GM18505 (cell line): ENCODE measurements at regions not wholly inside any gene's neighbourhood (a gene's known extent, or its start where the extent isn't known, plus 50 kb on each side); places are given as distances from the start of the nearest gene placed in this dataset.

Source experiments
- ATAC-seq: cut with Tn5 transposase; IDR thresholded peaks from one replicate; pipeline ENCODE4 v1.9.1; 2021; ENCODE audit not compliant: unreplicated experiment
- POLR2A ChIP-seq: IDR thresholded peaks from 4 replicates; pipeline ENCODE4 v1.6.1; 2011; ENCODE audit warnings: borderline replicate concordance; ENCODE audit not compliant: insufficient read depth, insufficient read length; ENCODE audit errors: extremely low read depth

DNA sequence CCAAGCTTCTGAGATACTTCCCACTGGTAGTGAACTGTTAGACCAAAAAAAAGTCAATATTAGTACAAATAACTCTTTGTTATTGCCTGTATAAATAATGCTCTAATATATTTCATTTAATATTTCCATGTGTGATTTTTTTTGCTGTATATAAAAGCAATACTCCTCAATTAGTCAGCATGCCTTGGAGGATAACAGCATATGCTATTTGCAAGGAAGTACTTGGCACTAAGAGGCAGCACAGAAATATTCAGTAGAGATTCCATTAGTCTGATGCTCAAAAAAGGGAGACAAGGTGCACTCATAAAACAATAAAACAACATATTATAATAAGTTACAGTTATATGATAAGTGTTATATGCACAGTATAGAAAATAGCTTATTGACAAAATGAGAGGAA lies 296.6 kb upstream of the MPDZ start:
- no peak for TF ChIP-seq POLR2A
- ATAC-seq: no peak

DNA sequence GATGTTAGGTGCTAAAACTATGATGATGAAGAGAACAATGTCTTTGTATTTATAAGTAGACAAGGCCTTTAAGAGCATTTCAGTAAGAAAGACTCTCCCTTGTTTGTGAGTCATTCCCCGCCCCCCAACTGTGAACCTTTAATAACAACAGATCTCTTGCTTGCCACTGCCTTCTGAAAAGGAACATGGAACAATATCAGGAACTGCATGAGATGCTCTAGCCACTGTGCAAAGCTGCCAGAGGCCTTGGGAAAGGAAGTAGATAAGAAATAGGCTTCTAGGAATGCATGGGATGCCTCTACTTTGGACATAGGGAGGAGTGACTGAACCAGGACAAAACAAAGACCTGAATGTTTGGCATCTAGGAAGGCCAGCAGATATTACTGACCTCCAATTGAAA lies 296.1 kb upstream of the MPDZ start:
- ATAC-seq: no peak
- no peak for TF ChIP-seq POLR2A

DNA sequence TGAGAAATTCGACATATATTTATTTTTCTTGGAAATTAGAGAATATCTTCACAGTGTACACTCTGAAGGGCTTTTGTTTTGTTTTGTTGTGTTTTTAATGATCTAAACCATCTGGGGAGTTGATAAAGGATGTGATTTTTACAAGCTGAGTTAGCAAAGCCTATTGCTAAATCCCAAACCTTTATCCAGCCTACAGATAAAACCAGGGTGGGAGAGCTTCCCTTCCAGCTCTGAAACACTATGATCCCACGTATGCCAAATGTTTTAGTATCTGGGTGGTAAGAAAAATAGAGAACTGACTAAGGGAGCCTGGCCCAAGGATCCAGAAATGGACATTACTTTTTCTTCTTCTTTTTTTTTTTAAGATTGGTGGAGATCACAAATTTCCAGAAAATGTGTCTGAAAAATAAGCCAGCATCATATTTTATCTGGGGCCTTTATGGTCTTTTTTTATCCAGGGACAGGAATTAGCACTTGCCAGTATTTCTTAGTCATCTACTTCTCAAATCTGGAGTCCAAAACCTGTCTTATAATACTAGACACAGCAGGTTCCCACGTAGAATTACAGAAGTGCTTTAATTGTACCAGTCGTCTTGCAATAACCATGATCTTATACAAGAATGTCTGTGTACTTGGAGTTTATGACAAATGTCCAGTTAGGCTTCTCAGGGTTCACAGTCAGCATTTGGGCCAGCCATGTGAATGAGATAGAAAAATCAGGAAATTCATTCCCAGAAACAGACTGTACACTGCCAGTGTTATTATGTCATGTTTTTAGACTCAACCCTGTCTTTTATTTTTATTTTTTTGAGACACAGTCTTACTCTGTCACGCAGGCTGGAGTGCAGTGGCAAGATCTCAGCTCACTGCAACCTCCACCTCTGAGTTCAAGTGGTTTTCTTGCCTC lies 290.8 kb upstream of the MPDZ start:
- TF ChIP-seq POLR2A: no peak
- no peak for ATAC-seq

DNA sequence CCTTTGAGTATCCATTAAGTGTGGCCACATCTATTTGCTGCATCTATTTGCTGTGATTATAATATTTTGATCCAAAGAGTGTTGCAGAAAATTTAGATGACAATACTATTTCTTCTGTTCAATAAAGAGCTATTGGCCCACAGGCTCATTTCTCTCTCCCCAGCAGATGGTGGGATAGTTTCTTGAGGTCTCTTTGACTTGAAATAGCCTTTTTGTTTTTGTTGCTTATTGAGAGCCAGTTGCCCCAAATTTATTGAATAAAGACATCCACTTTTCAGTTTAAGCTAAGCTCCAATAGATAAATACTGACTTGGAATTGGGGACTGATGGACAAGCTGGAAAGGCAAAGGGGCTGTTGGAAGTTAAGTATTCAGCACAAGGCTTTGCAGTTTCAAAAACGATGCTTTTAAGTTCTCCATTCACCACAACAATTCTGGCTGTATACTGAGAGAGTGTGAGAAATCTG lies 290.1 kb upstream of the MPDZ start:
- TF ChIP-seq POLR2A: no peak

DNA sequence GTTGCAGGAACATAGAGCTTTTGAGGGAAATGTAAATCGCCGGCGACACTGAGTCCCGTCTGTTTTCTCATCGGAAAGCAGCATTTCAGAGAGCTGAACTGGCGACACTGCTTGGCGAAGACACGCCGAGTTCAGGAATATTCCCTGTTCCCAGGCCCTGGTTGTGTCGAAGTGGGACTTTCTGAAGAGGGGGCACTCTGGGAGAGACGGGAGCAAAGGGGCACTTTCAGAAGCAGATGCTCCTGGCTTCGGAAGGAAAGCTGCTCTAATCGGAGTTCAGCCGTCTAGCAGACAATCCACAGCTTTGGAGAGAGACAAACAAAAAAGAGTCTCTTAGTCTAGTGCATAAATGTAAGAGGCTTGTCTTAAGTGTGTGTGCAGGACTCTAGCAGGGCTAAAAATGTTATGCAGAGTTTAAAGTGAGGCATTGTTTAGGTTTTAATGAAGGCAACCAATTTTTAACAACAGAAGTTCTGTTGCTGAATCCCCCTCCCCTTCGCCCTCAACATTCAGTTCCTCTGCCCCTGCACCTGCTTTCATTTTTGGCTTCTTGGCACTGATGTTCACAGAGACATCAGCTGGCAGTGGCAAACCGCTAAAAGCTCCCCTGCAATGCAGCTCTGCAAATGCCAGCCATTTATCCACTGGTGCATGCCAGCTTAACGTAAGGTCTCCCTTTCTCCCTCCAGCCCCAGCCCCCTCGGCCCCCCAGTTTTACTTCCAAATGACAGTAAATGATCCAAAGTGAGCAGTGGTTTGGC lies 289.5 kb upstream of the MPDZ start:
- no peak for TF ChIP-seq POLR2A
- ATAC-seq: no peak

More for the DNA sequence above, 290.1 kb upstream of the MPDZ start:
- ATAC-seq: no peak

DNA sequence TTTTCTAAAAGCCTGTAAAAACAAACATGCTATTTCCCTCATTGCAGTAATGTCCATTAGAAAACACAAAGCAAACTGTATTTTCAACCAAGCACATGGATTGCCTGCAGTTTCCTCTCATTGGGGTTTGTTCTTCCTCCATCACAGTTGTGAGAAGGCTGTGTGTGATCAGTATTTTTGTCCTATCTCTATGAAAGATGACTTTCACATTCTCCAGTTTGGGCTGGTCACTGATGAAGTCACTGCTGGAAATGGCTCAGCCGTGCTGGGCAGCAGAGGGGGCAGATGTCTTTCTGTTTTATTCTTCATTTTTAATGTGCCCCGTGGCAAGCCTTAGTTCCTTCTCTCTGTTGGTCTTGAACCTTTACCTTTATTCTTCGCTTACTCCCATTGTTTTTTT lies 288.9 kb upstream of the MPDZ start:
- TF ChIP-seq POLR2A: no peak
- no peak for ATAC-seq

DNA sequence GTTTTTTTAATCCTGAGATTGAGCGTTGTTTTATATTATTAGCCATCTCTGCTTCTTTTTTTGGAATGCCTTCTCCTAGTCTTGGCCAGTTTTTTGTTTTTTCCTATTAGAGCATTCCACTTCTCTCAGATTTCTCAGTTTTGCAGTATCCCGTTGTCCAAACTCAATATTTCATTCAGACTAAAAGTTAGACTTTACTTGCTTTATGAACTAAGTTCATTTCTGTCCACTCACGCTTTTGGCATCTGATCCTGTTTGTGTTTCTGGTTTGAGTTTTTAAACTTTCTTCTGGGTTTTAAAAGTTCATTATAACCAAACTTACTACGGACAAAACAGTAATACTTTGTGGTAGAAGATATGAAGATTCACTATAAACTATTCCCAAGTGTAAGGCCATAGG lies 288.3 kb upstream of the MPDZ start:
- no peak for TF ChIP-seq POLR2A
- ATAC-seq: no peak

DNA sequence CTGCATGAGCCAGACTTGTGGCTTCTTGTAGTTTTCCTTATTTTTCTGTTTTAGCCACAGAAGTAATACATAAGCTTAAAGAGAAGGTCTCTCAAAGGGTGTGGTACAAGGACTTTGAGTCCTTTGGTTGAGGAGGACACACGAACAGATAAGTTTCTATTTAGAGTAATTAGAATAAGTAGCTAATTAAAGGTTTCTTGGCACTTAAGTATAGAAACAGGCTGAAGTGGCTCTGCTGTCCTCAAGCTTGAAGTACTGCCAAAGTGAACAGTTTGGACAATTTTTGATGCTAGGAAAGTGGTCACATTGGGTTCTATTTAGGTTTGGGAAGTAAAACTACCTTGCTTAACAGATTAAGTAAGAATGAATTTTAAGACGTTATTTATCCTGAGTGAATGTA lies 278.3 kb upstream of the MPDZ start:
- ATAC-seq: no peak
- TF ChIP-seq POLR2A: no peak

DNA sequence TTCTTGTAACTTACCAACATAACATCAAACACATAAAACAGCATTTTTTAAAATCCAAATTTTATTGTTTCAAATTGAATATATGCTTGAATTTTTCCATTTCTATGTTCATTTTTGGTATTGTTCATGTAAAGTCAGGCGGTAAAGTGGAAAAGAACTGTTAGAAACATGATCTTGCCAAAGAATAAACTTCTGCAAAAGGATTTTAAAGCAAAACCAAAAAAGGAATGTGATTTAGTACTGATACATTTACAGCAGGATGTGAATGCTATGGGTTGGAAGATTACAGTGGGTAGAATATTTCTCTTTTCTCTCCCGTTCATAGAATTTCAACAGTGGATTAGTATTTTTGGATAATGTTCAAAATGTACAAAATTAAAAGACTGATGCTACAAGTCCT lies 277.2 kb upstream of the MPDZ start:
- ATAC-seq: no peak
- no peak for TF ChIP-seq POLR2A

DNA sequence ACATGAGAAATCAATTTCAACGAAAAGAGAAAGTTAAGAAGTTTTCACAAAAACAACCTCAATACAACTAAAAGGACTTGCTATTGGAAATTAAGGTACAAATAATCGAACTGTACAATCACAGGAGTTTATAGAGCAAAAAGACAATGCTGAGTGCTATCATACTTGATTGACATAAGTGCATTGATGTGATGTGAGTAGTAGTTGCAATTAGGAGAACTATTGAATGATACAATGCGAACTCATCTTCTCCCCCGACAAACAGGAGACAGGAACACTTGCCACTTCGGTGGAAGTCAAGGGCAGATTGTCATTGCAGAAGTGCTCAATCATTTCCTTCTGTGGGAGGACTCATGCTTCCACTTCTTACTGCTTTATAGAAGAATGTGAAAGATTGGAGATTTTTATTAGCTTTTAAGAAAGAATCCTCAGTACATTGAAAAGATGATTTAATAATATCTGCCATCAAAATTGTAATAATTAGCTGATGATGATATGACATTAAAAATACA lies 276.6 kb upstream of the MPDZ start:
- TF ChIP-seq POLR2A: no peak
- no peak for ATAC-seq

DNA sequence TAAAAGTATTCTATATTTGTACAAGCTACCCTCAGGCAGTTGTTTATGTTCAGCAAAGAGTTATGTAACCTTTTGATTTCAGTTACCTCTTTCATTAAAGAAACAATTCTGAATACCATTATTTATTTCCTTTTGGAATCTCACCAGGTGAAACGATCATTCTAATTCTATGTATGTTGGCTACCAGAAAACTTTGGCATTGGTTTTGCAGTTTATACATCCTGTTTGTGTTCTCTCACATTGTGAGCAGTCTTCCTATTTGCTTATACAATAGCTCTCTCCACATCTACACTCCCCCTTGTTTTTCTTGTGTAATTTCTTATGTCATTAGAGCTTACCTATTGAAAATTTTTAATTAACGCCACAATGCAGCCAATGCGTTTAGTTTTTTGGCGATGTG lies 276.0 kb upstream of the MPDZ start:
- ATAC-seq: no peak
- TF ChIP-seq POLR2A: no peak

DNA sequence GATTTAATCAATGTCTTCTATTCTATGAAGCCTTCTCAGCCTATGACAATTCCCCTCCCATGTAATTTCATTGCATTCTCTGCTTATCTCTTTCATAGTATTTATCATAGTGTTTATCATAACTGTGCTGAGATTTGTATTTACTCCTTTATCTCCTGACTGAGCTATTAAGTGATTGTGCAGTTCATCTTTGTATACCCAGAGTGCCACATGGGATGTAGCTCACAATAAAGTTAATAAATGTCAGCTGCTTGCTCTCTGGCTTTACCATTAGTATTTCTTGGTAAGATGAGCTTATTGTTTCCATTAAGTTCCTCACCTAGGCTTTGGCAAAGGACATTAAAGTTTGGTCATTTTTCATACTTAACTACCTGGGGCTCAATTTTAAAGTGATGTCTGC lies 275.1 kb upstream of the MPDZ start:
- no peak for TF ChIP-seq POLR2A
- ATAC-seq: no peak

DNA sequence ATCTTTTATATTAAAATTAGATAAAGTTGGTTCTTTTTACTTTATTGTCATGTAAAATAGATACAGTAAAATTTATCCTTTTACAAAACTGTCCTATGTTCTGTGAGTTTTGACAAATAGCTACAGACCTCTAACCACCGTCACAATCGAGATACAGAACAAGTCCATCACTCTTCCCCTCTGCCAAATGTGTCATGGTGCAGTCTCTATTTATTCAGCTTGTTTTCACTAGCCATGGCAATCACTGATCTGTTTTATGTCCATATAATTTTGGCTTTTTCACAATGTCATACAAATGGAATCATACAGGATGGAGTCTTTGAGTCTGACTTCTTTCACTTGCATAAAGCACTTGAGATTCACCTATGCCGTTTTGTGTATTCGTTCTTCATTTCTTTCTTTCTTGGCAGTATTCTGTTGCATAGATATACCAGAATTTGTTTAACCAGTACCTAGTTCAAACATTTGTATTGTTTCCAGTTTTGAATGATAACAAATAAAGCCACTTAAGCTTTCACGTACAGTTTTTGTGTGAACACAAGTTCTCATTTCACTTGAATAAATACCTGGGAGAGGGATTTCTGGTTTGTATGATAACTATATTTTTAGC lies 273.2 kb upstream of the MPDZ start:
- TF ChIP-seq POLR2A: no peak
- ATAC-seq: no peak
